Activated CD4-positive, alpha-beta T cell treated with anti-CD3 and anti-CD28 coated beads, Interleukin-10, Interleukin-2, amounts not matched to agents 100 ng/mL and 50 ng/mL, durations not matched to agents 16 hours and 8 hours (primary cell): ENCODE measurements at regions not wholly inside any gene's neighbourhood (a gene's known extent, or its start where the extent isn't known, plus 50 kb on each side); places are given as distances from the start of the nearest gene placed in this dataset.

ENCODE experiments used
- DNase-seq: peaks from one replicate; pipeline ENCODE4 v3.0.0-alpha.2; 2020

DNA sequence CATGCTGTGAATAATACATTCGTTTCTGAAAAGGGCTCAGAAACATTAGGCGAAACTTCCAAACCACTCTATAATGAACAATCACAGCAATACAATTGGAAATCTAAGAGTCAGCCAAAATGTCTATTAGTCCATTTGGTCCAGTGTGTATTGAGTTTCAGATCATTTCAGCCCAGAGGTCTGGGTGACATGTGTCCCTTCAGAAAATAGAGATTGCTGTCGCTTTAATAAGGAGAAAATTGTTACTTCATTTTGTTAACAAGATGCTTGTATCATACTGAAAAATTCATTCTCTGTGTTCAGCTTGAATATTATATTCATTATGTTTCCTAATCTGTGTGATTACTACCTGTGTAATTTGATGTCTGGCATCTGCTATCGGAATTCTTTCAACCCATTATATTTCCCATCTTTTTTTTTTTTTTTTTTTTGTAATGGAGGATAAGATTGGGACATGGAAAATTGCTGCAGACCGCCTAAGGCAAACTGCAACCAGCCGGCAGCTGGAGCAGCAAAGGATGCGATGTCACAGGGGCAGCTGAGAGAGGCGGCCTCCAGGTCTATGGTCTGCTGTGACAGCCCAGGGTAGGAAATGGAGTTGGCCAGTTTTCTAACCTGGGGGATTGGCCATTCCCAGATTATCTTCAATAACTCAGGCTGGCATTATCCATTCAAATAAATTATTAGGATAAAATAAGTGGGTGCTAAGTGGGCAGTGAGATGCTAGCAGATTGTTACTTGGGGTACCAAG lies 170.9 kb upstream of the NPVF start:
- DNase-seq: no peak

DNA sequence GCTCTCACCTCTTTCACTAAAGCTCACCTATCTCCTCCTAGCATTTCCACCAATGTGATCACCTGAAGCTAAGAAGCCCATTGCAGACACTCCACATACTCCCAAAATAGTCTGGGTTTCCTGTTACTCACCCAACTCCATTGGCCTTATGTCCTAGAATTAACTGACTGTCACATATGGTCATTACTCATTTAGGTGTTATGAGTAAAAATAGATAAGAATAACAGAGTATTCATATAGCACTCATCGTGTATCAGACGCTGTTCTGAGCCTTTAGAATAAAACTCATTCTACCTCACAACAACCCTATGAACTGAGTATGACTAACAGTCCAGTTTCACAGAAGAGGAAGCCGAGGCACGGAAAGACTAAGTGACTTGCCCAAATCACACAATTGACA lies 174.2 kb upstream of the NPVF start:
- DNase-seq: no peak

DNA sequence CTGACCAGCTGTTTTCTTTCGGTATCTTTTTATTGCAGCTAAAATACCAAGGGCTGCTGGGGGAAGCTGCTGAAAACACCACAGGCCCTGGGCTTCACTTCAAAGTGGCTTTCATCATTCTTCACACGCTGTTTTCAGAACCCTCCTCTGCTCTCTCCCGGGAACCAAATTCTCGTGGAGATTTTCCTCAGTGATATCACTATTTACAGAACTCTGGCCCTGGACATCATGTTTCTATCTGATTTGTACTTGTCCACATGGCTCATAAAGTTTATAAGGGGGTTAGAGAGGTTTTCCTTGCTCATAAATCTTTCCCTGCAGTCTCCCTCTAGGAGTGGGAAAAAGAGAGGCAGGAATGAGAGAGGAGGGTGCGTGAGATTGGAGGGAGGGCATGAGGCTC lies 177.4 kb upstream of the NPVF start:
- DNase-seq: no peak

DNA sequence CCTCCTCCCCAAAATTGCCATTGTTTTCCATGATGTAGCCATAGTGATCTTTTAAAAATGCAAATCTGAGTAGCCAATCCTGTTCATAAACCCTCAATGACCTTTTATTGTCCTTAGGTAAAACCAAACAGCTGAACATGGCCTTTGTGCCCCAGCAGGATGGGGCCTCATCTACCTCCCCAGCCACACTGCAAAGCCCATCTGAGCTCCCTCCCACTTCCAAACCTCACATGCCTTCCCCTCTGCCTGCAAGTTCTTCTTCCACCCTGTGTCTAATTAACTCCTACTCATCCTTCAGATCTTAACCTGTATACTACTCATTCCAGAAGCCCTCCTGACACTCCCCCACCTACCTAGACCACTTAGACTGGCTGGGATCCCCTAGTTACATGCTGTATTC lies 178.8 kb upstream of the NPVF start:
- no peak for DNase-seq

DNA sequence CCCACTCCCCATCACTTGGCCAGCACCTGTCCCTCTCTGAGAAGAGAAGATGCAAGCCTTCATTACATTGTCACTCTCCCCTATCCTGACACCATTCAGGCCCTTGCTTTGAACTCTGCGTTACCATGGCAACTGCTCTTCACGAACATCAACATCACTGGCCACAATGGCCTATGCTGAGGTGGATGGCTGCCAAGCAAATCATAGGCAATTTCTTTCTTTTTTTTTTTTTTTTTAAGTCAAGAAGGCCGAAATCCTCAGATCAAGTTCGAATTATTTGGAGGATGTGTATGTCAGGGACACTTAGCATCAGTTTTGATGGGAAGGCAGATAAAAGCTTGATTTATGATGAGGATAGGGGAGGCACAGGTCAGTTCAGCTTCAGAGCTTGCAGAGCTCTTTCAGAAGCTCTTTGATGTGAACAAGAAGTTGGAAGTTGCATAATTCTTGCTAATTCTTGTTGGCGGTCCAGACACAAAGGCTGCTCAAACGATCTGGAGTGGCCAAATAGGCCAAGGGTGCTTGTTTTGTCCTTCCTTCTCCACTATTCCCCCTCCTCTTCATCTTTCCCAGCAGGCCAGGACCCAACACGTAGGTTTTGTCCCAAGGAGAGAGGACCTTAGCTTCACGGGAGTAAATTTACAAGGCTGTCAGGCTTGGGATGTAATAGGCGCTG lies 179.9 kb upstream of the NPVF start:
- DNase-seq: no peak

DNA sequence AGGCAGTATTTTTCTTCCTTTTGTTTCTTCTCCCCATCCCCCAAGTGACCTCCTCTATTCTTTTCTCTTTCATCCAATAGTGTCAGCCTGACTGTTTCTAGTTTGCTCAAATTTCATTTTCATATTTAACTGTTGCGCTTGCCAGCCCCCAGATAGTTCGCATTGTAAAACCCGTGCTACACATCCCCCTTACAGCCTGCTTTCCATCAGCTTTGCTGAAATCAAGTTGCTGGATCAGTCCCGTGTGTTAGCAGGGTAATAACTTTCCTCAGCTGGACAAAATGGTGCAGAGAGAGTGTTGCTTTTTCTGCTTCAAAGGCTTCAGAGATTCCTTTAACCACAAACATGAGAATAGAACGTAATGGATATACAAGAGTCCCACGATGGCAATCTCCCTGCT lies 180.6 kb upstream of the NPVF start:
- no peak for DNase-seq

DNA sequence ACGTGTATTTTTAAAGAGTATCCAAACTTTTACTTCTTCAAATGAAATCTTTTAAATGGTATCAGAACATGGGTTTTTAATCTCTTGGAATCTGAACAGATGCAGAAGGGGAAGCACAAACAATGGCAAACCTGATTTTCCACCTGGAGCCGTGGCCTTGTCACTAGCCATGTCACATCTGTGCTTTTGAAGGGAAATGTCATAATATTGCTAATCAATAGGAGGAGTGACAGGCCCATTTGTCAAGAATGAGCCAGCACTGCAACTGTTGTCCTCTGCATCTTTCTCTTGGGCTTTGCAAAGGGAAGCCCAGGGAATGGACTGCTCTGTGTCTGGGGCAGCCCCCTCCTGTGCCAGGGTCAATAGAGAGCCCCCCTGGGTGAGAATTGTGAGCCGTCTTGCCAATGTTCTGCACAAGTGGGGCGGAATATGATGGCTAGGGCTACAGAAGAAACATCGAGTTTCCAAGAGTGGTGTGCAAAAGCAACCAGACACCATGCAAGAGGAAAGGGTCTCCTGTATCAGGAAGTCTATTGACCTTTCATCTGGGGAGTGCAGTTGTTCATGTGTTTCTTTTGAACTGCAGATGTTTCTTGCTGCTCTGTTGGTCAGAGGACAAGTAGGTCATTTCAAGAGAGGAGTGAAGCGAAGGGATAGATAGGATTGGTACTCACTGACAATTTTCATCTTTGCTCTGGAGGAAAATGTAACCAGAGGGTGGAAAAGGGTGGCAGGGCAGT lies 181.8 kb upstream of the NPVF start:
- DNase-seq: no peak

DNA sequence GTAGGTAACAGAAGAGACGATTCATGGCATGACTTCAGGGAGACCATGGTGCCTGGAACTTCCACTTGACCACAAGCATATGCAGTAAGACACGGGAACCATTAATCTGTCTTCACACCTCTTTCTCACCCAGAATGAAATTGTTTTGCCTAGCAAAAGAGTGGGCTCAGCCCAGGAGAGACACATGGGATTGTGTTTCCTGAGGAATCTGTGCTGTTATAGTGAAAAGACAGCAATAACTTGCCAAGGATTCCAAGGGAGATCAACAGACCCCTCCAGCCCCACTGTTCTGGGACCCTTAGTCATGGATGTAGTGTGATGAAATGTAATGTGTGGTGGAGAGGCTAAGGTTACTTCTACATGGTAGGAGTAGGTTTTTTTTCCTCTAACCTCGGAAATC lies 192.5 kb upstream of the NPVF start:
- no peak for DNase-seq

DNA sequence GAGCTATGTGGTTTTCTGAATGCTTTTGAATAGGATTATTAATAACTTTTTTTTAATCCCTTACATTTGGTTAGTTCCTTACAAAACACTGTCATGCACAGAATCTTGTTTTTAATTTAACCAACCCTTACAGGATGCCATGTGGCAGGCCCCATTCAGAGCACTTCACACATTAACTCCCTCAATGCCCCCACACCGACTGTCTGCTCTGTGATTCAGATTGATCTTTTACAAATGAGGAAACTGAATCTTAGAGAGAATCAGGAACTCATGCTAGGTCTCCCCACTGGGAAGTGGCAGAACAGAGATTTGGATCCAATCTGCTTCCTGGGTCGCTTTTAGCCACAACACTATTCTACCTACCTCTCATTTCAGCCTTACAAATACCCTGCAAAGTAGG lies 195.8 kb upstream of the NPVF start:
- DNase-seq: no peak

DNA sequence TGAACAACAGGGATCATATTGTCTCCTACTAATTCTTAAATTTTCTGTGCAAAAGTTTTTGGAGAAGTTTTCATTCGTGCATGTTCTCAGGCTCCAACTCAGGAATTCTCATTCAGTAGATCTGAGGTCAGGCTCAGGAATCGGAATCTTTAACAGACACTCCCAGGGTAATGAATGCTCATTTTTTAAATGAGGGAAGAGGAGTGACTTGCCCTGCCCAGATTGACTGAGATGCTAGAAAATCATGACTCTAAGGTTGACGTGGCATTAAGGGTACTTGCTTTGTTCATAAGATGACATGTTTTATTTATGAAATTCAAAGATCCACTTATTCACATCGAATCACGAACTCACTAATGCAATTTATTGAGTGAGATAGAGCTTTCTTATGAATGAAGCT lies 196.6 kb upstream of the NPVF start:
- DNase-seq: no peak

DNA sequence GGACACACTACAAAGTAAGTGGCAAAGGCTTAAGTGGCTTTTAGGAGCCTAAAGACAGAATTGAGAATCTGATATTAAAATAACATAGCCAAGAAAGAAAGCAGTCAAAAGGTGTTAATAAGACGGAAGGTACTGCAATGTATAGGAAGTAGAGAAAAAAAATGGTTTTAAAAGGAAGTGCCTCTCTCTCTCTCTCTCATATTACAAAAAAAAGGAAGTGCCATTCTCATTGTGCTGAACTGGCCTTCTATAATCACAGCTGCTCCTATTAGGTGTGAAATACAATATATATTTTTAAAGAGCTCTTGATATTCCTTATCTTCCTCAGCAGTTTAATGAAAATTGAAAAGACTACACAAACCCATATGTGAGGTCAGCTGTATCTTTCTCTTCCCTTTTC lies 199.4 kb upstream of the NPVF start:
- DNase-seq: no peak

DNA sequence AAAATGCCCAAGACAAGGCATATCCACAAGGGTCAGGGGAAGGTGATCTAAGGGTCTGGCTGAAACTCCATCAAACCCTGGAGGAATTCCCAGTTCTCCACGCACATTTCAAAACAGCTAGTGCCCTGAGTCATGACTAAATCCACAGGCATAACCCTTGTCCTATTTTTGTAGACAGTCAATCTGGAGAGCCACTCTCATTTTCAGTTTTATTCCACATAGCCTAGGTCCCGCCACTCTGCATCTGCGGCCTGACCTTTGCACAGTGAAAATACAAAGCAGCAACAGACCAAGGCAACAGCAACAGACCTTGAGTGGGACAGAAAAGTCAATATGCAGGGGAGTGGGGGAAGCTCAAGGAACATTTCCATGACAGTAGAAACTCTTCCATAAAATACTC lies 201.4 kb upstream of the NPVF start:
- no peak for DNase-seq

DNA sequence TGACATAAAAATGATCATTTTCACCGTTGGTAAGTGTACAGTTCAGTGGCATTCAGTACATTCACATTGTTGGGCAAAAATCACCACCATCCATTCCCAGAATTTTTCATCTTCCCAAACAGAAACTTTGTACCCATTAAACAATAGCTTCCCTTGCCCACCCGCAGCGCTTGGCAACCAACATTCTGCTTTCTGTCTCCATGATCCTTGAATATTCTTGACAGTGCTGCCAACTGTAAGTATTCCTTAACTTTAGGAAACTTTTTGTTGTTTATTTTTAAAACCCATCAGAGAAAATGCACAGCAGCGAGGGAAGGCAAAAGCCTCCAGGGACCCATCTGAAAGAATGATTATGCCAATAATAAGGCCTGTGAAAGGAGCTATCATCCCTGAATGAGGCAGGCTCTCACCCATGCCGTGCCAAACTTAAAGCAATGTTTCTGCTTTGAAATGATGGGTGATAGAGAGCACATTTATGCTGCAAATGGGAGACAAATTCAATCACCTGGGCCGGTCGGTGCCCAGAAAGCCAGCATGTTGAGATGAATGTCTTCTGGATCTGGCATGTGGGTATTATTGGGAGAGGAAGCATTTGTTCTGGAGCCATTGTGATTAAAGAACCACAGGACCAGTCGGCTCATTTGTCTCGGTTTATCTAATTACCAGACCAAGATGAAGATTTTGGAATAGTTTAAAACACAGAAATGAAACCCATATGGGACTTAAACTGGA lies 202.1 kb upstream of the NPVF start:
- DNase-seq: no peak

DNA sequence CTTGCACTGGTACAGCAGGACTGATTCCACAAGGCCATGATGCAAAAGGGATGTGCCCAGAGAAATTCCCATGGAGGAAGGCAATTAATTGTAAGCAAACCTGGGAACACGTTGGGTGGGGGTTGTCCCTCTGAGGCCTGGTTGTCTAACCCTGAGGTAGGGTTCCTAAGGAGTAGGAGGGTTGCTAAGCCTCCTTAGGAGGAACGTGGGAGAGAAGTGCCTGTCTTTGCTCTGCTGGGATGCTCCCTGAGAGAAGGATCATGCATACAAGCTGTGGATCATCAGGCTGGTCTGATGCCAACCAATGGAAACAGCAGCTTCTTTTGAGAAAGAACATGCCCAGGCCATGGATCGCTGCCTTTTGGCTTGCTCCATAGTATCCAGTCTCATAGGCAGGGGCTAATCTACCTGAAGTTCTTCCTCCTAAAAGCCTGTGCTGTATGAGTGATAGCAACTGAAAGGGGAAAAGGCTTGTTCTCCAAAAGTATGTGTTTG lies 203.7 kb upstream of the NPVF start:
- no peak for DNase-seq

DNA sequence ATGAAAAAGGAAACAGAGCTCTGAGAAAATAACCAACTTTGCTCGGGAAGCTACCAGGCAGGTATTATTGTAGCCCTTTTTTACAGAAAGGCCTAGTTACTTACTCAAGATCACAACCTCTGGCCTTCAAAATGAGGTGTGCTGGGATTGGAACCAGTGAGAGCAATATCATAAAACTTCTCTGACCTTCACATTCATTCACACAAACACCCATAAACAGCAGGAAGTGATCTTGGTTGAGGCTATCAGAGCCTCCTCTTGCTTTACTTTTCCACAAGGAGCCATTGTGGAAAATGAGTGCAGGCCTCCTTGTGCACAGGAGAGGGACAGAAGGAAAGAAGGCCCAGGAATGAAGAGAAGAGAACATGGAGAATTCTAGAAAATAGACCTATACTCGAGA lies 204.5 kb upstream of the NPVF start:
- no peak for DNase-seq

DNA sequence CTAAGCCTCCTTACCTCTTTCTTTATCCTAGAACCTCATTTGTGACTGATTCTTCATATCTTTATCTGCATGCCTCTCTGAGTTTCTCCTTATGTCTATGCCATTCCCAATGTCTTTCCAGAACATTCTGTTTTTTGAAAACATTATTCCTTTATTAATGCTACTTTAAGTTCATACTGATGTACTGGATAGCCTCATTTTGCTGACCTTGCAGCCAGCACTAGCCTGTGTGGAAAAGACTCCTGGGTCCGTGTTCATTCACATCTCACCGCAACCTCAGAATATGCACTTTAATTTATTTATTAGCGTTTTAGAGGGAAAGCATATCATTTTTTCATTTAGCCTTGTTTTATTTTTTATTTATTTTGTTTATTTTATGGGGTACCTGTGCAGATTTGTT lies 208.1 kb upstream of the NPVF start:
- no peak for DNase-seq

DNA sequence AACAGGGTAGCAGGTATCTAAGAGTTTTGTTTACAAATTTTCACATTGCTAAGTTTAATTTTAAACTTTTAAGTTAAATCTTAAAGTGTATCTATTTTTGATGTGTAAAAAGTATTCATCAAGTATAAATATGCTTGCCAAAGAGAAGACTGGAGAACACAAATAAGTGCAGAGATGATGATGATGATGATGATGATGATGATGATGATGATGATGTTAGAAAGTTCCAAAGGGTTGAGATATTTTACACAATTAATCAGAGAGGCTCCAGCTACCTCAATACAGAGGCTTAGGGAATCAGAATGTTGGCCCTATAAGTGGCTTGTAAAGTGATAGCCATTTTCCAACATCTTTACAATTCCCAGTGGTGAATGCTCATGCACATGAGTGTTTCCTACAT lies 209.0 kb upstream of the NPVF start:
- no peak for DNase-seq

DNA sequence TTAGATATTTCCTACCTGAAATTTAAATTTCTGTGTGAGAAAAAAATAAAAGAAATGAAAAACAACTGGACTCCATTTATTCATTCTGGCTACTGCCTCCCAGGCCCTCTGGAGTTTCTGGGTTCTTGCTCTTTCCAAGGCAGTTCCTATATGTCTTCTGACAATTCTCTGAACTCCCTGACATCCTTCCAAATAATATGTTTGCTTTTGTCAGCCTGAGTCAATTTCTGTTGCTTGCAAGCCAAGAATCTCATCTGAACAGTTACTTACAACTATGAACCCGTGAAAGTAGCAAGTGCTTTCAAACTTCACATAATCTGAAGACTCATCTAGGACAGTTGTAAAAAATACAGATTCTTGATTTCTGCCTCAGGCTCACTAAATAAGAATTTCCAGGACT lies 216.7 kb upstream of the NPVF start:
- DNase-seq: no peak

DNA sequence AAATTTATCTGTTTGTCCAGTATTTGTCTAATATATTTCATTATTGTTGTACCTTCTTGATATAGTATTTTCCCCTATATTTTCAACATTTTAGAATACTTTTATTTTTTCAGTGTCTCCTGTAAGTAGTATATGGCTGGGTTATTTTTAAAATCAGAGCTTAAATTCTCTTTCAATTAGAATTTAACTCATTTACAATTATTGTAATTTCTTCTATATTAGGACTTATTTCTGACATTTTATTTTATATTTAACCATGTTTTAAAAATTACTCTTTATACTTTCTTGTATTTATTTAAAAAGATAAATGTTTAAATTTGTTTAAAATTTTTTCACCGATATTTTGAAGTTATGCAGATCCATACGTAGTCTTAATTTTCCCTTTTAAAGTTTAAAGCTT lies 220.0 kb upstream of the NPVF start:
- no peak for DNase-seq

DNA sequence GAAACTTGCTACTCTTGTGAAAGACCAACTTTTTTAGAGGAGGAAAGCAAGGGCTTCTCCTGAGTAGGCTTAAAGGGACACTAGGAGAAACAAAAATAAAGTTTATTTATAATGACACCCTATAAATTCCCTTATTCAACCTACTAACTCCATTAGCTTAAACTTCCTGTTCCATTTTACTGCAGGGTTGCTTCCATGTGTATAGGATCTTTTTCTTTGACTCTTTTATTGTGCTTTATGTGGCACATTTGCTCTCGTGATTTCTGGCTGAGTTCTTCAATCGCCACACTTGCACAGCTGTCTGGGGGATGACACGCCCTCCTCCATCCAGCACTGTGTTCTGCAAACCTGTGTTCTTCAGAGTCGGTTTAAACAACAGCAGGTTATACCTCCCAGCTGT lies 225.7 kb upstream of the NPVF start:
- no peak for DNase-seq

DNA sequence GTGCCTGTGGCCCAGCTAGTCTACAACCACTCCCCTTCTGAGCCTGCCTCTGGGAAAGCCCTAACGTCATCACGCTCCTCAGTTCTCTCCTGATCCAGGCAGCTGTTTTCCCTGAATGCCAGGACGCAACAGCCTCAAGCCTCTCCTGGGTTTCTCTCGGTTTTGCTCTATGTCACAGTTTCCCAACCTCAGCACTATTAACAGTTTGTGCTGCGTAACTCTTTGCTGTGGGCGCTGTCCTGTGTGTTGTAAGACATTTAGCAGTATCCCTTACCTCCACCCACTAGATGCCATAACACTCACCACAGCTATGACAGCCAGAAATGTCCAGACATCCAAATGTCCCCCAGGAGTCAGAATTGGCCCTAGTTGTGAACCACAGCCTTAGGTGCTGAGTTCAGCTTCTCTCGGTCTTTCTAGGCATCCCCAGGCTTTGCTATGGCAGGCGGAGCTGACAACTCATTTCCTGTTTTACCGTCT lies 226.3 kb upstream of the NPVF start:
- no peak for DNase-seq

DNA sequence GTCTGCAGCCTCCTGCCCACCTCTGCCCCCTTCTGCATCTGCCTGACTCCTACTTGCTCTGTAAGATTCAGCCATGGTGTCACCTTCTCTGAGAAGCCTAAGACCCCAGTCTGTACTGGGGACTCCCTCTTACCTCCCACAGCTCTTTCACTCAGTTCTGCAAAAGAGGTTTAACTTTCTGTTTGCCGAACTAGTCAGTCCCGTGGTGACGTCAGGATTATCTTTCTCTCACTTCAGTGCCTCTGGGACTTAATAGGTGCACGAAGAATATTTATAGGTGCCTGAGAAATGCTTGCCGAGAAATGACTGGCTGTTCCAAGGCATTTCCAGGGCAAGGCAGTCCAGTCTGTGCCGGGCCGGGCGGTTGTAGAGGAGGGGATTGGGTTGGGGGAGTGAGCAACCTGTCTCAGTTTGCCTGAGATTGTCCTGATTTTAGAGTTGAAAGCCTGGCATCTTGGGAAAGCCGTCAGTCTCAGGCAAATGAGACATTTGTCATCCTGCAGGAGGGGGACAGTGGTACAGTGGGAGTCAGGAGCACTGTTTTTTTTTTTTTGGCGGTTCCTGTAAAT lies 227.5 kb upstream of the NPVF start:
- no peak for DNase-seq
